Peyer's patch (tissue), 4 donors: ENCODE measurements at regions not wholly inside any gene's neighbourhood (a gene's known extent, or its start where the extent isn't known, plus 50 kb on each side); places are given as distances from the start of the nearest gene placed in this dataset.

Experiments used
- DNase-seq, 3 donors: peaks; one replicate each; pipeline ENCODE4 v3.0.0-alpha.2; 2017 to 2019
- H3K27ac ChIP-seq, 4 donors: fragments of 200-600 bp; sonication (generic); one replicate each; pipeline ENCODE4 v1.5.1; 2016 to 2019
- H3K27me3 ChIP-seq, 2 donors: fragments of 200-600 bp; sonication (generic); one replicate each; pipeline ENCODE4 v1.5.1; 2019
- H3K36me3 ChIP-seq, 3 donors: fragments of 200-600 bp; sonication (generic); one replicate each; pipeline ENCODE4 v1.5.1; 2016 to 2019
- H3K4me1 ChIP-seq, 4 donors: fragments of 200-600 bp; sonication (generic); one replicate each; pipeline ENCODE4 v1.5.1; 2016 to 2019
- H3K4me3 ChIP-seq, 4 donors: fragments of 200-600 bp; sonication (generic); 1 replicate in 3 of 4; 2 replicates in 1 of 4; pipeline ENCODE4 v1.5.1; 2016 to 2019; ENCODE audit warnings: mild to moderate bottlenecking in 1 of 4
- H3K9me3 ChIP-seq, 4 donors: fragments of 200-600 bp; sonication (generic); one replicate each; pipeline ENCODE4 v1.5.1; 2016 to 2019; ENCODE audit warnings: mild to moderate bottlenecking in 1 of 4
- CTCF ChIP-seq, 6 experiments: fragments of 450-650 bp in 4 of 6; fragments of 200-600 bp in 2 of 6; sonication (generic) in 1 of 6; IDR thresholded peaks; one replicate each; pipeline ENCODE4 v1.5.1; 2017 to 2019; ENCODE audit warnings: antibody characterized with exemption in 6 of 6, mild to moderate bottlenecking in 3 of 6, moderate library complexity in 1 of 6
- POLR2A ChIP-seq, 2 donors: fragments of 450-650 bp; IDR thresholded peaks; one replicate each; pipeline ENCODE4 v1.5.1; 2017; ENCODE audit warnings: antibody characterized with exemption in 2 of 2, mild to moderate bottlenecking in 2 of 2, moderate library complexity in 2 of 2

- no peaks in the 10 kb centered on the region for H3K4me1 ChIP-seq
- no peaks in the 10 kb centered on the region for H3K27me3 ChIP-seq
- H3K36me3 ChIP-seq = no peaks in the 10 kb centered on the region
- no peak overlapping the region for H3K4me3 ChIP-seq
- no peak overlapping the region for H3K27ac ChIP-seq
- TF ChIP-seq POLR2A (IDR thresholded peaks at IDR 0.05) (no peak), CTCF (IDR thresholded peaks at IDR 0.05) (no peak)
- no peaks in the 10 kb centered on the region for H3K9me3 ChIP-seq
- DNase-seq = no peak
These were observed 118.9 kb downstream of the SUDS3 start for GRCh38 chr12:118495296-118495695.

- Histone ChIP-seq H3K27me3 (no peaks in the 10 kb centered on the region), H3K36me3 (no peaks in the 10 kb centered on the region), H3K27ac (no peak overlapping the region), H3K4me1 (no peaks in the 10 kb centered on the region), H3K9me3 (no peaks in the 10 kb centered on the region), H3K4me3 (no peak overlapping the region)
- no peak for TF ChIP-seq CTCF (IDR thresholded peaks at IDR 0.05)
- TF ChIP-seq POLR2A (IDR thresholded peaks at IDR 0.05) = no peak
- DNase-seq = no peak
These were observed 121.8 kb downstream of the SUDS3 start for GRCh38 chr12:118498171-118498570.

- Histone ChIP-seq H3K27me3 (no peaks in the 10 kb centered on the region), H3K36me3 (no peaks in the 10 kb centered on the region), H3K4me1 (no peaks in the 10 kb centered on the region), H3K9me3 (no peaks in the 10 kb centered on the region), H3K4me3 (no peak overlapping the region), H3K27ac (no peak overlapping the region)
- DNase-seq = no peak
- no peak for TF ChIP-seq POLR2A (IDR thresholded peaks at IDR 0.05)
- no peak for TF ChIP-seq CTCF (IDR thresholded peaks at IDR 0.05)
These were observed 123.9 kb downstream of the SUDS3 start for GRCh38 chr12:118500299-118500698.

GRCh38 chr12:118501489-118501888 lies 125.1 kb downstream of the SUDS3 start:
- no peaks in the 10 kb centered on the region for H3K36me3 ChIP-seq
- no peak for TF ChIP-seq CTCF (IDR thresholded peaks at IDR 0.05)
- TF ChIP-seq POLR2A (IDR thresholded peaks at IDR 0.05) = no peak
- no peak overlapping the region for H3K4me3 ChIP-seq
- no peak for DNase-seq
- no peaks in the 10 kb centered on the region for H3K4me1 ChIP-seq
- H3K9me3 ChIP-seq = no peaks in the 10 kb centered on the region
- H3K27ac ChIP-seq = no peak overlapping the region
- no peaks in the 10 kb centered on the region for H3K27me3 ChIP-seq

- H3K9me3 ChIP-seq = no peaks in the 10 kb centered on the region
- H3K36me3 ChIP-seq = no peaks in the 10 kb centered on the region
- no peaks in the 10 kb centered on the region for H3K4me1 ChIP-seq
- no peak overlapping the region for H3K27ac ChIP-seq
- H3K4me3 ChIP-seq = no peak overlapping the region
- TF ChIP-seq POLR2A (IDR thresholded peaks at IDR 0.05) (no peak), CTCF (IDR thresholded peaks at IDR 0.05) (no peak)
- DNase-seq = no peak
- no peaks in the 10 kb centered on the region for H3K27me3 ChIP-seq
These were observed 127.1 kb downstream of the SUDS3 start for GRCh38 chr12:118503476-118503875.

- Histone ChIP-seq H3K27me3 (no peaks in the 10 kb centered on the region), H3K27ac (no peak overlapping the region), H3K4me3 (no peak overlapping the region), H3K36me3 (no peaks in the 10 kb centered on the region), H3K9me3 (no peaks in the 10 kb centered on the region), H3K4me1 (no peaks in the 10 kb centered on the region)
- TF ChIP-seq POLR2A (IDR thresholded peaks at IDR 0.05) (no peak), CTCF (IDR thresholded peaks at IDR 0.05) (no peak)
- no peak for DNase-seq
These were observed 136.3 kb downstream of the SUDS3 start for GRCh38 chr12:118512669-118513068.
